Left ventricle myocardium superior (tissue), 1 donor: ENCODE measurements at regions not wholly inside any gene's neighbourhood (a gene's known extent, or its start where the extent isn't known, plus 50 kb on each side); places are given as distances from the start of the nearest gene placed in this dataset.

ENCODE experiments used
- ATAC-seq: fragments of 200-7000 bp; cut with Tn5 transposase; one replicate; pipeline ENCODE4 v1.9.1; 2020; ENCODE audit warnings: mild to moderate bottlenecking, moderate library complexity
- DNase-seq: peaks from one replicate; pipeline ENCODE4 v3.0.0-alpha.2; 2020
- intact Hi-C: fragments of 100-400 bp; cut with micrococcal nuclease; formaldehyde crosslinking; loops from one replicate; pipeline ENCODE4 v1.11.0; 2022
- donor health status: DM: no; HTN: yes; CAD: no; lungs with severe emphysema.

- DNase-seq (no peak), ATAC-seq (no peak)
- intact Hi-C loops = no loop called here
These were observed 1083.5 kb upstream of the TENM4 start for GRCh38 chr11:80524349-80524748.

DNA sequence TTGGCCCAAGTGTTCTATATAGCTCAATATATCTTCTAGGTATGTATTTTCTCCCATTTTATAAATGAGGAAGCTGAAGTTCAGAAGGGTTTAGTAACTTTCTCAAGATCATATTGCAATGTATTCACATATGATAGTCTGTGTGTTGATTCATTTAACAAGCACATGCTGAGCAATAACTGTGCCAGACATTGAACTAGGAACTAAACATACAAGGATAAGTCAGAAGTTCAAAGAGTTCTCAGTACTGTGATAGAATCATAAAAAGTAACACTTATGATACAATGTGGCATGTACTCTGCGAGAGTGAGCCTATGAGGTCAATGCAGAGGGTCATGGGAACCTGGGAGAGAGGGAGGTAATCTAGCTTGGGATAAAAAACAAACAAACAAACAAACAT, 1082.2 kb upstream of the TENM4 start:
- DNase-seq = no peak

DNA sequence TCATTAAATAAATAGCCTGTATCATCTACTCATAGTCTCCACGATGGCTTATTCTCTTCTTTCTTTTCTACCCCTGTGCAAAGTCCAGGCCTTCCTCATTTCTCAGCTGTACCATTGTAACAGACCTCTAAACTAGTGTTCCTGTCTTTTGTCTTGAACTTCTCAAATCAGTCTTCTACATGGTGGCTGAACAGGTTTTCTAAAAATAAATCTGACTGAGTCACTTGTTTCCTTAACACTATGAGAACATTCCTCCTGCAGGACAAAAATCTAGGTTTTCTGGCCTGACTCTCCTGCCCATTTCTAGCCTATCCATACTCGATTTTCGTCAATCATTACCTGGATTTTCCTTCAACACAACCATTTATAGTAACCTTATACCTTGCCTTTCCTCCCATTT, 1080.8 kb upstream of the TENM4 start:
- no peak for ATAC-seq
- intact Hi-C loops = no loop called here

More for the DNA sequence above, 1082.2 kb upstream of the TENM4 start:
- intact Hi-C loops = no loop called here
- no peak for ATAC-seq

DNA sequence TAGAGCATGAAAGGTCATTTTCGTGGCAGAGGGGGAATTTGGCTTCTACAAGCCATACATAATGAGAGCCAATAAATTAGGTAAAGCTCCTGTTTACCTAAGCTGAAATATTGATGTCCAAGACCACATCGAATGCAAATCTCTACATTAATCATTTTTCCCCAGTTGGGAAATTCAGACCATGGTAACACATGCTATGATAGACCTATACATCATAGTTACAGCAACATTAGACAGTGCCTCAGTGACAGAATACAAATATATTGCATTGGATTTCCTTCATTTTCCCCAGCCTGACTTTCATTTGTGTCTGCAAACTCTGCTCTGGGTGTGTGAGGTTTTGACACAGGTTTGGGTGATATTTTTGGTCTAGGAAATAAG, 1079.7 kb upstream of the TENM4 start:
- DNase-seq (no peak), ATAC-seq (no peak)
- intact Hi-C loops = no loop called here

More for the DNA sequence above, 1080.8 kb upstream of the TENM4 start:
- DNase-seq = no peak

- ATAC-seq (no peak), DNase-seq (no peak)
- intact Hi-C loops = no loop called here
These were observed 1079.0 kb upstream of the TENM4 start for GRCh38 chr11:80519596-80520506.

DNA sequence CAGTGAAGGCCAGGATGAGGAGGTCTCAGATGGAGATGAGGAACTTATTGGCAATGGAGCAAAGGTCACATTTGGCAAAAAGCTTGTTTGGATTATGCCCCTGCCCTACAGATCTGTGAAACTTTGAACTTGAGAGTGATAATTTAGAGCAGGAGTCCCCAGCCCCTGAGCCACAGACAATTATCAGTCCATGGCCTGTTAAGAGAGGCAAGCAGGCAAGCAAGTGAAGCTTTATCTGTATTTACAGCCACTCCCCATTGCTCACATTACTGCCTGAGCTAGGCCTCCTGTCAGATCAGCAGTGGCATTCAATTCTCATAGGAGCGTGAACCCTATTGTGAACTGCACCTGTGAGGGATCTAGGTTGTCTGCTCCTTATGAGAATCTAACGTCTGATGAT, 1076.9 kb upstream of the TENM4 start:
- intact Hi-C loops = no loop called here
- DNase-seq = no peak
- no peak for ATAC-seq

DNA sequence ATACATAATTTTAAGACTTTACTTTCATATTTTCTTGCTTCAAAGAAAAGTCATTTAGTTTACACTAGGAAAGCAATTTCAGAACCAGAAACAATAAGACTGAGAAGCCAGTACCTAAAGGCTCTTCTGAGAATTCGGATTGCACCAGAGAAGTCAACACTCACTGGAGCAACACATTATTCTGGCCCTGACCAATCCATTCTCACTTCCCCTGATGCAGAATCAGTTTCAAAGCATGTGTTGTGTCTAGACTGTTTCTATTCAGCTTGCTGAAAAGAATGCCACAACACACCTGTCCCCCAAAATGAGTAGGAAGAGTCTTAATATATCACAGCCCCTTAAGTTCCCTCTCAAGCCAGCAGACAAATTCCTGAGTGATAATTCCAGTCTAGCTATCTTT, 1074.3 kb upstream of the TENM4 start:
- no peak for ATAC-seq
- no peak for DNase-seq
- intact Hi-C loops = no loop called here

- intact Hi-C loops = no loop called here
- ATAC-seq = no peak
- DNase-seq = no peak
These were observed 1071.7 kb upstream of the TENM4 start for GRCh38 chr11:80512491-80512890.

- DNase-seq (no peak), ATAC-seq (no peak)
- intact Hi-C loops = no loop called here
These were observed 1064.9 kb upstream of the TENM4 start for GRCh38 chr11:80505771-80506170.

- intact Hi-C loops = no loop called here
- ATAC-seq (no peak), DNase-seq (no peak)
These were observed 1063.2 kb upstream of the TENM4 start for GRCh38 chr11:80503990-80504389.

DNA sequence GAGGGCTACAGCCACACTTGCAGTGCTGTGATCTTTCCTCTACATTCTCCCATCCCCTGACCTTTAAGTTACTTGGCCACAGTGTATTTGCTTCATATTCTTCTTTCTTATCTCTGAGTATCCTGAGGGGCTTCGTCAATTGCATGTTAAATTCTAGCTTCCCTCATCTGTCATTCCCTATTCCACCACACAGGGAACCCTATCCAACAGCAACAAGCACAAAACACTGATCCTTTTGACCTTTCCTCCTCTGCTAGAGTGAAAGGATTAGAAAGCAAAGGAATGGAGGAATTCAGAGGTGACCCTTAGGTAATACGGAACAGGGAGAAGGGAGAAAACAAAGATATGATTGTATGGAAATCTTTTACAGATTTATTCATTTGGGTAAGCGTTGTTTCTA, 1061.7 kb upstream of the TENM4 start:
- ATAC-seq = no peak
- intact Hi-C loops = no loop called here
- DNase-seq = no peak

DNA sequence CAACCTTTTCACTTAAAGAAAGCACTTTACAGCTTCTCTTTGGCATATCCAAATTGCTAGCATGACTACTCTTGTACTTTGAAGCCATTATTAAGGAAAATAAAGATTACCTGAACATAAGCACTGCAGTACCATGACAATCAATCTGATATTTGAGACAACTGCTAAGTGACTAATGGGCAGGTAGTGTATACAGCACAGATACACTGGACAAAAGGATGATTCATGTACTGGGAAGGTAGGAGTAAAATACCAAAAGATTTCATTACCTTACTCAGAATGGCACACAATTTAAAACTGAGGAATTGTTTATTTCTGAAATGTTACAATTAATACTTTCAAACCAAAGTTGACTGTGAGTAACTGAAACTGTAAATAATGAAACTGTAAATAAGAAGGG, 1054.3 kb upstream of the TENM4 start:
- intact Hi-C loops = no loop called here
- no peak for DNase-seq
- ATAC-seq = no peak

DNA sequence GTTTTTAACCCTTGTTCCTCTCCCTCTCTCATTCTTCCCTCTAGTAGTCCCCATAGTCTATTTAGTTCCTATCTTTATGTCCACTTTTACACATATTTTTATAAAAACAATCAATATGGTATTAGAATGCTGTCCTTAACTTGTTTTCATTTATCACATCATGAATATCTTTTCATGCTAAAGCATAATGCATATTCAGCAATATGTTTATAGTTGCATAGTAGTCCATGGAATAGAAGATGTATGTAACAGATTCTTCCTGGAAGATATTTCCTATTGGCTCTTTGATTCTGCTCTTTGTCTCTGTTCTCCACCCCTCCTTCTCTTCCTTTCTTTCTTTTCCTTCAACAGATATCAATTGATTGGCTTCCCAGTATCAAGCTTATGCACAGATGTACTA, 1047.1 kb upstream of the TENM4 start:
- DNase-seq (no peak), ATAC-seq (no peak)
- intact Hi-C loops = no loop called here

DNA sequence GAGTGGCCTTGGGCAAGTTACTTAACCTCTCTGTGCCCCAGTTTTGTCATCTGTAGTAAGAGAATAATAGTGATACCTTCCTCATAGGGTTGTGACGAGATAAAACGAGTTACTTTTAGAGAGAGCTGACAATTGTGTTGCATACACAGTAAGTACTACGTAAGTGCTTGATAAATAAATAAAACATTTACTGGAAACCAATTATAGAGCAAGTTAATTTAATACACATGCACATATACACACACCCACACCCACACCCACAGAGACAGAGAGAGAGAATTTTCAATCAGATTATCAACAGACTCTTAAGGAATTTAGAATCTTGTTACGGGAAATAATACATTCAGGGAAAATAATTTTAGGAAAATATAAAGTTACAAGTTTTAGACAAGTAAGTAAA, 1045.8 kb upstream of the TENM4 start:
- DNase-seq (no peak), ATAC-seq (no peak)
- intact Hi-C loops = no loop called here

- DNase-seq = no peak
- intact Hi-C loops = no loop called here
- no peak for ATAC-seq
These were observed 1036.3 kb upstream of the TENM4 start for GRCh38 chr11:80477178-80477577.

DNA sequence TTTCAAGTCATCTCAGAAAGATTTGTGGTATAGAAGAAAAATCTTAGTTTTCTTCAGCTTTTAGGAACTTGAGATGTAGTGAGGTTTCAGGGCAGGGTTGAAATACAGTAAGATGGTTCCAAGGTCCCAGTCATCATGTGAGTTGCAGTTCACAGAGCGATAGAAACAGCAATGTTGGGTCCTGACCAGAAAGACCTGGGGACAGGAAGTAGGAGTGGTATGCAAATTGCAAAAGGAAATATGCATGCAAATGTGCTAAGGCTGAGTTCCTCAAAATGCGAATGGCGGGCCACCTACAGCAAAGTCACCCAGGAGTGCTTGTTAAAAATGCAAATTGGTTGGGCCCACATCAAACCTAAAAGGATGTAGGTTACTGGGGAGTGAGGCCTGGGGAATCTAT, 1032.7 kb upstream of the TENM4 start:
- DNase-seq = no peak
- ATAC-seq = no peak
- intact Hi-C loops = no loop called here

GRCh38 chr11:80469871-80470270, 1029.0 kb upstream of the TENM4 start:
- ATAC-seq (no peak), DNase-seq (no peak)
- intact Hi-C loops = no loop called here

- intact Hi-C loops = no loop called here
- no peak for ATAC-seq
These were observed 1025.7 kb upstream of the TENM4 start for GRCh38 chr11:80466570-80466969.

GRCh38 chr11:80462211-80462610, 1021.4 kb upstream of the TENM4 start:
- intact Hi-C loops = no loop called here
- DNase-seq = no peak
- ATAC-seq = no peak

More at GRCh38 chr11:80466570-80466969, 1025.7 kb upstream of the TENM4 start:
- no peak for DNase-seq

DNA sequence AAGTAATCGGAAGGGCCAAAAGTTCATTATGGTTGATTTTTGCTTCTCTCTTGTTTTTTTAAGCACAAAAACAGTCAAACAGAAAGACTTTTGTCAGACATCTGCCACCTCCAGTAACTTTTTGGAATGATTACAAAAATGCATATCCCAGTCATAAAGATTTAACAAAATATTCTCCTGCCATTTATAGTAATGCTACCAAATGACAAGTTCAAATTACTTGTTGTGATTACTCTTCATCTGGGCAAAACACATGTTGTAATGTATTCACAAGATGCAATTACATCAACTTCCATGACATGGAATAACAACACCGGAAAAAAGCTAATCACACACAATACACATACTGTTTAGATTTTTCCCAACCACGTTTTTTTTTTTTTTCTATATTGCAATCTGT, 1017.5 kb upstream of the TENM4 start:
- ATAC-seq (no peak), DNase-seq (no peak)
- intact Hi-C loops = no loop called here

DNA sequence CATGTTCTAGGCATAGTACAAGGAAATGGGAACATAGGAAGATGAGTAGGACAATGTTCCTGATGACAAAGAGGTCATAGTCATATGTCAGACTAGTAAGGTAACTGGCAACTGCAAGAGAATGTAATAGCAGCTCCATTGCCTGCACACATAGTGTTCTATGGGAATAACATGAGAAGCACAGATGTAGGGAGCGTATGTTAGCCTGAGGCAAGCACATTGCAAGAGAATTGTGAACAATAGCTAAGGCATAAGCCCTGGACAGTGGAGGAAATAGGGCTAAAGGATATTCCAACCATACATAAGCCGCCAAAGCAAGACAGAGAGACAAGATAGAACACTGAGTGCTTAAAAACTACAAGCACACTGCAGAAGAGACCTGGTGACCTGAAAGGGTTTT, 1017.0 kb upstream of the TENM4 start:
- intact Hi-C loops = no loop called here
- DNase-seq (no peak), ATAC-seq (no peak)
